GM19468 (cell line): ENCODE measurements at regions not wholly inside any gene's neighbourhood (a gene's known extent, or its start where the extent isn't known, plus 50 kb on each side); places are given as distances from the start of the nearest gene placed in this dataset.
"Not testable (repeated sequence)": the region's sequence is repeated elsewhere in the genome, so short reads cannot be mapped to it uniquely, and the experiment has no call there.

Experiments used
- ATAC-seq: cut with Tn5 transposase; IDR thresholded peaks from one replicate; pipeline ENCODE4 v1.9.1; 2021; ENCODE audit warnings: mild to moderate bottlenecking, moderate library complexity, moderate number of reproducible peaks; ENCODE audit not compliant: unreplicated experiment; ENCODE audit errors: extremely low read depth

- no peak for ATAC-seq
Measured at GRCh38 chr7:131145770-131146169, 181.9 kb upstream of the MKLN1 start.

- ATAC-seq = no peak
Measured at GRCh38 chr7:131147604-131148003, 180.1 kb upstream of the MKLN1 start.

GRCh38 chr7:131148258-131148657 is 179.4 kb upstream of the MKLN1 start:
- no peak for ATAC-seq

- ATAC-seq = no peak
Measured at GRCh38 chr7:131148708-131149428, 178.8 kb upstream of the MKLN1 start.

- ATAC-seq = no peak
Measured at GRCh38 chr7:131149429-131149773, 178.3 kb upstream of the MKLN1 start.

- no peak for ATAC-seq
Measured at GRCh38 chr7:131149840-131150239, 177.8 kb upstream of the MKLN1 start.

- no peak for ATAC-seq
Measured at GRCh38 chr7:131151034-131151433, 176.6 kb upstream of the MKLN1 start.

- no peak for ATAC-seq
Measured at GRCh38 chr7:131152766-131153165, 174.9 kb upstream of the MKLN1 start.

- no peak for ATAC-seq
Measured at GRCh38 chr7:131154380-131154779, 173.3 kb upstream of the MKLN1 start.

- ATAC-seq = no peak
Measured at GRCh38 chr7:131157530-131158243, 170.0 kb upstream of the MKLN1 start.

- not testable (repeated sequence) for ATAC-seq
Measured at GRCh38 chr7:131158244-131158636, 169.4 kb upstream of the MKLN1 start.

- no peak for ATAC-seq
Measured at GRCh38 chr7:131159961-131160361, 167.7 kb upstream of the MKLN1 start.

- ATAC-seq = no peak
Measured at GRCh38 chr7:131161103-131161502, 166.6 kb upstream of the MKLN1 start.

- no peak for ATAC-seq
Measured at GRCh38 chr7:131164025-131164925, 163.4 kb upstream of the MKLN1 start.

GRCh38 chr7:131166066-131166465 is 161.6 kb upstream of the MKLN1 start:
- ATAC-seq = no peak

GRCh38 chr7:131170440-131171271 is 157.0 kb upstream of the MKLN1 start:
- ATAC-seq = no peak

GRCh38 chr7:131173145-131173890 is 154.4 kb upstream of the MKLN1 start:
- ATAC-seq = no peak

GRCh38 chr7:131174391-131174790 is 153.3 kb upstream of the MKLN1 start:
- ATAC-seq = no peak

GRCh38 chr7:131174855-131175254 is 152.8 kb upstream of the MKLN1 start:
- no peak for ATAC-seq
